Activated CD4-positive, alpha-beta T cell treated with anti-CD3 and anti-CD28 coated beads, Interleukin-2, amount 50 U/mL, for 24 hours (primary cell): ENCODE measurements at regions not wholly inside any gene's neighbourhood (a gene's known extent, or its start where the extent isn't known, plus 50 kb on each side); places are given as distances from the start of the nearest gene placed in this dataset.
A peak's percentile ranks its signal among the peaks of the same experiment; 100 is the strongest.

Experiments used
- DNase-seq, 2 donors: peaks; one replicate each; pipeline ENCODE4 v3.0.0-alpha.2; 2020; ENCODE audit warnings: low read depth in 1 of 2, low spot score in 1 of 2

GRCh38 chr20:37643400-37643799, 50.4 kb upstream of the CTNNBL1 start:
- no peak for DNase-seq

GRCh38 chr20:37642246-37642645, 51.6 kb upstream of the CTNNBL1 start:
- no peak for DNase-seq

GRCh38 chr20:37640600-37641561, 52.9 kb upstream of the CTNNBL1 start:
- no peak for DNase-seq

GRCh38 chr20:37638527-37638926, 55.3 kb upstream of the CTNNBL1 start:
- no peak for DNase-seq

GRCh38 chr20:37636977-37637376, 56.9 kb upstream of the CTNNBL1 start:
- DNase-seq: no peak

- no peak for DNase-seq
Measured at GRCh38 chr20:37636212-37636975, 57.4 kb upstream of the CTNNBL1 start.

GRCh38 chr20:37630993-37631392, 62.8 kb upstream of the CTNNBL1 start:
- DNase-seq: no peak

- no peak for DNase-seq
Measured at GRCh38 chr20:37630166-37630565, 63.7 kb upstream of the CTNNBL1 start.

- DNase-seq: no peak
Measured at GRCh38 chr20:37627767-37628130, 66.1 kb upstream of the CTNNBL1 start.

- DNase-seq: no peak
Measured at GRCh38 chr20:37627060-37627766, 66.6 kb upstream of the CTNNBL1 start.

GRCh38 chr20:37624963-37625362, 68.9 kb upstream of the CTNNBL1 start:
- no peak for DNase-seq

GRCh38 chr20:37622728-37623127, 71.1 kb upstream of the CTNNBL1 start:
- DNase-seq: no peak

GRCh38 chr20:37619496-37619895, 74.3 kb upstream of the CTNNBL1 start:
- no peak for DNase-seq

- no peak for DNase-seq
Measured at GRCh38 chr20:37616110-37616425, 77.8 kb upstream of the CTNNBL1 start.

GRCh38 chr20:37615340-37616109, 78.3 kb upstream of the CTNNBL1 start:
- DNase-seq: peak; percentile 38 to 55

GRCh38 chr20:37611852-37612251, 82.0 kb upstream of the CTNNBL1 start:
- DNase-seq: no peak

- DNase-seq: no peak
Measured at GRCh38 chr20:37611346-37611745, 82.5 kb upstream of the CTNNBL1 start.

- no peak for DNase-seq
Measured at GRCh38 chr20:37610203-37610798, 82.6 kb upstream of the BLCAP start.

- DNase-seq: no peak
Measured at GRCh38 chr20:37602634-37603033, 75.0 kb upstream of the BLCAP start.

GRCh38 chr20:37600486-37600885, 72.8 kb upstream of the BLCAP start:
- DNase-seq: no peak
